Activated CD4-positive, alpha-beta memory T cell treated with anti-CD3 and anti-CD28 coated beads for 36 hours (primary cell): ENCODE measurements at regions not wholly inside any gene's neighbourhood (a gene's known extent, or its start where the extent isn't known, plus 50 kb on each side); places are given as distances from the start of the nearest gene placed in this dataset.

Experiments used
- CTCF ChIA-PET: fragments of 350-600 bp; sonication (Branson Sonifier 250); formaldehyde crosslinking; loops from one replicate; lab custom pipeline; 2021; ENCODE audit warnings: antibody characterized with exemption, inconsistent platforms; lab: Charles Lee
- POLR2A ChIA-PET: fragments of 350-600 bp; sonication (Branson Sonifier 250); formaldehyde crosslinking; loops from one replicate; lab custom pipeline; 2021; ENCODE audit warnings: antibody characterized with exemption; lab: Charles Lee
- DNase-seq: peaks from one replicate; pipeline ENCODE4 v3.0.0-alpha.2; 2020
- H3K27ac Mint-ChIP-seq: one replicate; pipeline ENCODE4 v1.8.0; 2021; ENCODE audit warnings: mixed read lengths
- H3K27me3 Mint-ChIP-seq: one replicate; pipeline ENCODE4 v1.8.0; 2021; ENCODE audit warnings: mixed read lengths
- H3K36me3 Mint-ChIP-seq: one replicate; pipeline ENCODE4 v1.8.0; 2021; ENCODE audit warnings: mixed read lengths
- H3K4me1 Mint-ChIP-seq: one replicate; pipeline ENCODE4 v1.8.0; 2021; ENCODE audit warnings: low read depth, mixed read lengths
- H3K4me3 Mint-ChIP-seq: one replicate; pipeline ENCODE4 v1.8.0; 2021; ENCODE audit warnings: mild to moderate bottlenecking, mixed read lengths
- H3K9me3 Mint-ChIP-seq: one replicate; pipeline ENCODE4 v1.8.0; 2021; ENCODE audit warnings: mixed read lengths
- intact Hi-C: fragments of 100-400 bp; cut with micrococcal nuclease; formaldehyde crosslinking; loops from one replicate; pipeline ENCODE4 v1.15.1; 2023

- H3K27ac Mint-ChIP-seq = no peak overlapping the region
- H3K4me3 Mint-ChIP-seq = no peak overlapping the region
- peak; percentile 53 for DNase-seq
- intact Hi-C loops = no loop called here
- peaks cover 6% of the 10 kb centered on the region for H3K4me1 Mint-ChIP-seq
- ChIA-PET POLR2A (no interaction called here), CTCF (interaction anchor here (0.6 to 1.0 kb wide), 2 partner anchors 127 to 702 kb away, joined by 3 to 4 read pairs; no protein-coding TSS in a partner anchor)
- peaks cover 9% of the 10 kb centered on the region for H3K27me3 Mint-ChIP-seq
- H3K9me3 Mint-ChIP-seq = no peaks in the 10 kb centered on the region
- H3K36me3 Mint-ChIP-seq = no peaks in the 10 kb centered on the region
Measured at GRCh38 chr11:8832571-8833260, 78.3 kb upstream of the AKIP1 start.

GRCh38 chr11:8833568-8834315, 77.2 kb upstream of the AKIP1 start:
- POLR2A ChIA-PET = no interaction called here
- CTCF ChIA-PET = interaction anchor here (1.0 kb wide), 1 partner anchor 126 kb away, joined by 4 read pairs; no protein-coding TSS in a partner anchor
- Mint-ChIP-seq H3K27me3 (peaks cover 12% of the 10 kb centered on the region), H3K4me3 (no peak overlapping the region), H3K27ac (no peak overlapping the region), H3K9me3 (no peaks in the 10 kb centered on the region), H3K4me1 (peaks cover 6% of the 10 kb centered on the region), H3K36me3 (no peaks in the 10 kb centered on the region)
- intact Hi-C loops = no loop called here
- no peak for DNase-seq

GRCh38 chr11:8834379-8834778, 76.6 kb upstream of the AKIP1 start:
- Mint-ChIP-seq H3K4me3 (no peak overlapping the region), H3K27me3 (peaks cover 12% of the 10 kb centered on the region), H3K4me1 (peaks cover 7% of the 10 kb centered on the region), H3K9me3 (no peaks in the 10 kb centered on the region), H3K36me3 (no peaks in the 10 kb centered on the region), H3K27ac (no peak overlapping the region)
- intact Hi-C loops = no loop called here
- ChIA-PET POLR2A (no interaction called here), CTCF (interaction anchor here (0.6 kb wide), 1 partner anchor 155 kb away, joined by 3 read pairs; no protein-coding TSS in a partner anchor)
- DNase-seq = no peak

- ChIA-PET POLR2A (no interaction called here), CTCF (no interaction called here)
- H3K27me3 Mint-ChIP-seq = peaks cover 16% of the 10 kb centered on the region
- peaks cover 21% of the 10 kb centered on the region for H3K4me1 Mint-ChIP-seq
- no peak for DNase-seq
- intact Hi-C loops = no loop called here
- H3K36me3 Mint-ChIP-seq = no peaks in the 10 kb centered on the region
- no peak overlapping the region for H3K4me3 Mint-ChIP-seq
- no peak overlapping the region for H3K27ac Mint-ChIP-seq
- H3K9me3 Mint-ChIP-seq = no peaks in the 10 kb centered on the region
Measured at GRCh38 chr11:8838248-8838647, 72.7 kb upstream of the AKIP1 start.

DNA sequence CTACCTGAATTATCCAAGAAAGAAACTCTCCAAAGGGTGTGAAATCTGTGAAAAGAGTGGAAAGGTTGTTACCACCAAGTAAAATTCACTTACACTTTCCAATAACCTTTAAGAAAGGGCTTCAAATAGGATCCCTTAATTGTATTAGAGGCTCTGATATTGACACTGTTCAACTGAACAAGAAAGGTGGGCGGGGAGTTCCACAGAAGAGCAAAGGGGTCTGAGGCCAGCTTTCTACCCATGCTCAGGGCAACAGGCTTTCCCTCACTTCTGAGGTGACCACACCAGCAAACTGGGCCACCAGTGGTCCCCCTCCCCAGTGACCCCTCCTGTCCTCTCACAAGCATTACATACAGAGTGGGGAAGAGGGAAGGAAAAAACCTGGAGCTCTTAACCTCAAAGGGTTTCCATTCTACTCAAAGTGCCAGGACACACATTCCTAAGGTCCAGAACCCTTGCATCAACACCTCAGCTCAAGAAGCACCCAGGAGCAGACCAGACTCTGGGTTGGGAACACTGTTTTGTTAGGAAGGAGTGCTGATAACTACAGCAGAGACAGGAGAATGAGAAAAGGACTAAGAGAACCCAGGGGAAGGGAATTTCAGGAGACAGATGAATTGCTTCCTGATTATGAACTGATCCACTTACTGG, 71.6 kb upstream of the AKIP1 start:
- POLR2A ChIA-PET = no interaction called here
- Mint-ChIP-seq H3K36me3 (no peaks in the 10 kb centered on the region), H3K27me3 (peaks cover 16% of the 10 kb centered on the region), H3K9me3 (no peaks in the 10 kb centered on the region), H3K4me1 (peaks cover 19% of the 10 kb centered on the region), H3K4me3 (no peak overlapping the region), H3K27ac (no peak overlapping the region)
- CTCF ChIA-PET = no interaction called here
- intact Hi-C loops = no loop called here
- no peak for DNase-seq

GRCh38 chr11:8839957-8840945, 70.7 kb upstream of the AKIP1 start:
- Mint-ChIP-seq H3K27ac (no peak overlapping the region), H3K9me3 (no peaks in the 10 kb centered on the region), H3K36me3 (no peaks in the 10 kb centered on the region), H3K4me3 (no peak overlapping the region), H3K4me1 (peaks cover 19% of the 10 kb centered on the region), H3K27me3 (peaks cover 14% of the 10 kb centered on the region)
- intact Hi-C loops = loop anchor here (5.0 kb wide), 1 partner anchor 72 kb away; the partner anchor contains the start of gene AKIP1
- ChIA-PET CTCF (interaction anchor here (0.6 kb wide), 1 partner anchor 14 kb away, joined by 3 read pairs; no protein-coding TSS in a partner anchor), POLR2A (no interaction called here)
- DNase-seq = peak; percentile 48

DNA sequence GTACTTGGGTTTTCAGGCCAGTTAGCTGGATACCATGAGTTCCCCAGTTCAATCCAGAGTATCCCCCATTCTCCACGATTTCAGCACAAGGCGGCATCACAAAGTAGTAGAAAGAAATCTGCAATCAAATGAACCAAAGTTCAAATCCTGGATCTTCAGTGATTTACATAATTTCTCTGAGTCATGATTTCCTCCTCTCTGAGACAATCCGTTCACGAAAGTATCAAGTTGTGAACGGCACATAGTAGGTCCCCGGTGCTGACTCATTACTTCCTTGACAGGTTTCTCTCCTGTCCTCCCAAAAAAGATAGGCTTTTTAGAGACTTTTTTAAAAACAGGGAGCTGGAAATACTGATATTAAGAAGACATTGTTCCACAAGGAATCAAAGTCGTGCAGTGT, 69.1 kb upstream of the AKIP1 start:
- Mint-ChIP-seq H3K27me3 (peaks cover 9% of the 10 kb centered on the region), H3K27ac (no peak overlapping the region), H3K36me3 (no peaks in the 10 kb centered on the region), H3K4me1 (peaks cover 19% of the 10 kb centered on the region), H3K9me3 (no peaks in the 10 kb centered on the region), H3K4me3 (no peak overlapping the region)
- ChIA-PET CTCF (interaction anchor here (0.6 kb wide), 1 partner anchor 39 kb away, joined by 3 read pairs; no protein-coding TSS in a partner anchor), POLR2A (no interaction called here)
- peak; percentile 49 for DNase-seq
- intact Hi-C loops = loop anchor here (5.0 kb wide), 1 partner anchor 70 kb away; the partner anchor contains the start of gene AKIP1

- POLR2A ChIA-PET = no interaction called here
- Mint-ChIP-seq H3K36me3 (no peaks in the 10 kb centered on the region), H3K4me1 (no peaks in the 10 kb centered on the region), H3K27ac (no peak overlapping the region), H3K27me3 (peaks cover 5% of the 10 kb centered on the region), H3K9me3 (no peaks in the 10 kb centered on the region), H3K4me3 (no peak overlapping the region)
- CTCF ChIA-PET = no interaction called here
- intact Hi-C loops = no loop called here
- no peak for DNase-seq
Measured at GRCh38 chr11:8858808-8859207, 52.2 kb upstream of the AKIP1 start.
